GM21528 (cell line): ENCODE measurements at regions not wholly inside any gene's neighbourhood (a gene's known extent, or its start where the extent isn't known, plus 50 kb on each side); places are given as distances from the start of the nearest gene placed in this dataset.
"Not testable (repeated sequence)": the region's sequence is repeated elsewhere in the genome, so short reads cannot be mapped to it uniquely, and the experiment has no call there.

Source experiments
- ATAC-seq: cut with Tn5 transposase; IDR thresholded peaks from one replicate; pipeline ENCODE4 v1.9.1; 2021; ENCODE audit warnings: mild to moderate bottlenecking, moderate library complexity; ENCODE audit not compliant: unreplicated experiment, low FRiP score

GRCh38 chr10:80938903-80939302 lies 401.2 kb downstream of the SH2D4B start:
- ATAC-seq: no peak

GRCh38 chr10:80945264-80945880 lies 407.7 kb downstream of the SH2D4B start:
- ATAC-seq: no peak

- no peak for ATAC-seq
These were observed 408.4 kb downstream of the SH2D4B start for GRCh38 chr10:80946073-80946472.

- no peak for ATAC-seq
These were observed 409.4 kb downstream of the SH2D4B start for GRCh38 chr10:80946957-80947726.

- ATAC-seq: no peak
These were observed 412.1 kb downstream of the SH2D4B start for GRCh38 chr10:80949785-80950184.

- ATAC-seq: no peak
These were observed 414.7 kb downstream of the SH2D4B start for GRCh38 chr10:80952436-80952835.

- ATAC-seq: no peak
These were observed 419.5 kb downstream of the SH2D4B start for GRCh38 chr10:80957161-80957560.

GRCh38 chr10:80964179-80964578 lies 426.5 kb downstream of the SH2D4B start:
- ATAC-seq: no peak

GRCh38 chr10:80964955-80965614 lies 427.4 kb downstream of the SH2D4B start:
- peak; percentile 78 for ATAC-seq

GRCh38 chr10:80966326-80966986 lies 428.8 kb downstream of the SH2D4B start:
- no peak for ATAC-seq

- not testable (repeated sequence) for ATAC-seq
These were observed 429.7 kb downstream of the SH2D4B start for GRCh38 chr10:80967357-80967756.

GRCh38 chr10:80968903-80969302 lies 431.2 kb downstream of the SH2D4B start:
- no peak for ATAC-seq

- ATAC-seq: no peak
These were observed 433.8 kb downstream of the SH2D4B start for GRCh38 chr10:80971461-80971860.

- ATAC-seq: no peak
These were observed 439.0 kb downstream of the SH2D4B start for GRCh38 chr10:80976658-80977057.

GRCh38 chr10:80985102-80985501 lies 447.4 kb downstream of the SH2D4B start:
- no peak for ATAC-seq

- ATAC-seq: no peak
These were observed 448.9 kb downstream of the SH2D4B start for GRCh38 chr10:80986596-80986995.

GRCh38 chr10:80988755-80989154 lies 451.1 kb downstream of the SH2D4B start:
- ATAC-seq: no peak

- ATAC-seq: no peak
These were observed 459.0 kb downstream of the SH2D4B start for GRCh38 chr10:80996615-80997193.

GRCh38 chr10:81000781-81001180 lies 463.1 kb downstream of the SH2D4B start:
- no peak for ATAC-seq

GRCh38 chr10:81002382-81002781 lies 464.7 kb downstream of the SH2D4B start:
- no peak for ATAC-seq

GRCh38 chr10:81007872-81008271 lies 470.2 kb downstream of the SH2D4B start:
- ATAC-seq: no peak
